Osteocyte (in vitro differentiated cells): ENCODE measurements at regions not wholly inside any gene's neighbourhood (a gene's known extent, or its start where the extent isn't known, plus 50 kb on each side); places are given as distances from the start of the nearest gene placed in this dataset.
"Not testable (repeated sequence)": the region's sequence is repeated elsewhere in the genome, so short reads cannot be mapped to it uniquely, and the experiment has no call there.

ENCODE experiments used
- DNase-seq: peaks from one replicate; pipeline ENCODE4 v3.0.0; 2021; ENCODE audit warnings: mixed read lengths; ENCODE audit not compliant: unreplicated experiment; ENCODE audit errors: extremely low spot score
- H3K27ac Mint-ChIP-seq: one replicate; pipeline ENCODE4 v1.8.0; 2021; ENCODE audit warnings: mild to moderate bottlenecking, mixed read lengths; ENCODE audit not compliant: unreplicated experiment
- H3K27me3 Mint-ChIP-seq: one replicate; pipeline ENCODE4 v1.8.0; 2021; ENCODE audit warnings: mixed read lengths; ENCODE audit not compliant: unreplicated experiment
- H3K36me3 Mint-ChIP-seq: one replicate; pipeline ENCODE4 v1.8.0; 2021; ENCODE audit warnings: mixed read lengths; ENCODE audit not compliant: unreplicated experiment
- H3K4me1 Mint-ChIP-seq: one replicate; pipeline ENCODE4 v1.8.0; 2021; ENCODE audit warnings: mixed read lengths; ENCODE audit not compliant: unreplicated experiment
- H3K4me3 Mint-ChIP-seq: one replicate; pipeline ENCODE4 v1.8.0; 2021; ENCODE audit warnings: mild to moderate bottlenecking, moderate library complexity, mixed read lengths; ENCODE audit not compliant: unreplicated experiment
- H3K9me3 Mint-ChIP-seq: one replicate; pipeline ENCODE4 v1.8.0; 2021; ENCODE audit warnings: mixed read lengths; ENCODE audit not compliant: unreplicated experiment
- CTCF ChIP-seq: fragments of 200-600 bp; sonication (generic); IDR thresholded peaks from 2 replicates; pipeline ENCODE4 v1.5.0; 2021; ENCODE audit warnings: antibody characterized with exemption, mild to moderate bottlenecking, moderate library complexity

- DNase-seq: no peak
- Mint-ChIP-seq H3K27ac (no peak overlapping the region), H3K27me3 (no peaks in the 10 kb centered on the region), H3K4me1 (no peaks in the 10 kb centered on the region), H3K4me3 (no peak overlapping the region), H3K36me3 (no peaks in the 10 kb centered on the region), H3K9me3 (peaks cover 57% of the 10 kb centered on the region)
- no peak for TF ChIP-seq CTCF
Observed at GRCh38 chr21:18104802-18105201, 139.8 kb upstream of the CHODL start.

- H3K36me3 Mint-ChIP-seq, H3K27me3 Mint-ChIP-seq, H3K4me3 Mint-ChIP-seq, H3K4me1 Mint-ChIP-seq, H3K27ac Mint-ChIP-seq, DNase-seq: not testable (repeated sequence)
- H3K9me3 Mint-ChIP-seq: peaks cover 71% of the 10 kb centered on the region
Observed at GRCh38 chr21:18096413-18096812, 148.2 kb upstream of the CHODL start.

- Mint-ChIP-seq H3K27ac (no peak overlapping the region), H3K4me1 (no peaks in the 10 kb centered on the region)
Observed at GRCh38 chr21:18089786-18090185, 154.8 kb upstream of the CHODL start.

GRCh38 chr21:18070392-18070791 lies 174.2 kb upstream of the CHODL start:
- TF ChIP-seq CTCF: no peak
- no peak overlapping the region for H3K4me3 Mint-ChIP-seq

More at GRCh38 chr21:18089786-18090185, 154.8 kb upstream of the CHODL start:
- no peaks in the 10 kb centered on the region for H3K36me3 Mint-ChIP-seq
- DNase-seq: no peak
- no peak for TF ChIP-seq CTCF
- H3K27me3 Mint-ChIP-seq: no peaks in the 10 kb centered on the region
- H3K4me3 Mint-ChIP-seq: no peak overlapping the region
- peaks cover 60% of the 10 kb centered on the region for H3K9me3 Mint-ChIP-seq

GRCh38 chr21:18069875-18070274 lies 174.8 kb upstream of the CHODL start:
- no peaks in the 10 kb centered on the region for H3K27me3 Mint-ChIP-seq
- H3K36me3 Mint-ChIP-seq: no peaks in the 10 kb centered on the region
- H3K4me1 Mint-ChIP-seq: no peaks in the 10 kb centered on the region
- no peak for DNase-seq
- TF ChIP-seq CTCF: no peak
- H3K4me3 Mint-ChIP-seq: no peak overlapping the region
- peaks cover 29% of the 10 kb centered on the region for H3K9me3 Mint-ChIP-seq
- H3K27ac Mint-ChIP-seq: no peak overlapping the region

More at GRCh38 chr21:18070392-18070791, 174.2 kb upstream of the CHODL start:
- peaks cover 27% of the 10 kb centered on the region for H3K9me3 Mint-ChIP-seq
- H3K27me3 Mint-ChIP-seq: no peaks in the 10 kb centered on the region
- no peaks in the 10 kb centered on the region for H3K36me3 Mint-ChIP-seq
- H3K4me1 Mint-ChIP-seq: no peaks in the 10 kb centered on the region
- no peak overlapping the region for H3K27ac Mint-ChIP-seq
- DNase-seq: no peak

- no peaks in the 10 kb centered on the region for H3K36me3 Mint-ChIP-seq
- no peak for TF ChIP-seq CTCF
- no peaks in the 10 kb centered on the region for H3K27me3 Mint-ChIP-seq
- H3K4me3 Mint-ChIP-seq: no peak overlapping the region
- no peaks in the 10 kb centered on the region for H3K4me1 Mint-ChIP-seq
- DNase-seq: no peak
- peaks cover 36% of the 10 kb centered on the region for H3K9me3 Mint-ChIP-seq
- no peak overlapping the region for H3K27ac Mint-ChIP-seq
Observed at GRCh38 chr21:18060402-18060801, 184.2 kb upstream of the CHODL start.
